ENCODE measurements at regions not wholly inside any gene's neighbourhood (a gene's known extent, or its start where the extent isn't known, plus 50 kb on each side); places are given as distances from the start of the nearest gene placed in this dataset.

DNA sequence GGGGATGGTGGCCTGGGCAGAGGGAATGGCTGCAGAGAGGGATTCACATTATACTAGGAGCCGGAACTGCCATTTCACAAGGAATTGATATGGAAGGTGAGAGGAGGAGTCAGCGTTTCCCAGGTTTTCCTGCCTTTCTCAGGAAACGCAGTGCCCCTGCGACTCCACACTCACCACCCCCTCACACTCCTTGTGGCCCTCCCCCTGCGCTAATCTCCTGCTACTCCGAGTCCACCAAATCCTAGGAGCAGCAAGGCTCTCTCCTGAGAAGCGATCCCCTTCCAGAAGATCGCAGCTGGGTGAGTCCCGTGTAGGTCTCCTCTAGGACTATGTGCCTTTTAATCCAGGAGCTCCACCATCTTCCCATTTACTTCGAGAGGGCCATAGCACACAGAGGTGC lies 140.6 kb downstream of the VAPA start:
- no peaks in the 10 kb centered on the region for H3K9me2 ChIP-seq (replicated peaks; ENCODE audit: low read depth, low read length)

GRCh38 chr18:10055125-10055750 lies 141.4 kb downstream of the VAPA start:
- no peaks in the 10 kb centered on the region for H3F3A ChIP-seq (ENCODE audit: low read depth)
- H2AFZ ChIP-seq (ENCODE audit: low read length): no peak overlapping the region
- H3K4me3 ChIP-seq (ENCODE audit: low read length, poor library complexity, severe bottlenecking): no peak overlapping the region
- TF ChIP-seq CTCF (conservative IDR thresholded peaks at IDR 0.05; ENCODE audit: low read length) (no peak), EZH2phosphoT487 (IDR thresholded peaks at IDR 0.05; ENCODE audit: borderline replicate concordance) (no peak)
- no peaks in the 10 kb centered on the region for H3K9me3 ChIP-seq (ENCODE audit: insufficient read depth, low read depth, low read length)
- H3K4me2 ChIP-seq (ENCODE audit: low read depth, low read length, poor library complexity, severe bottlenecking): no peak overlapping the region
- H4K20me1 ChIP-seq (ENCODE audit: insufficient read depth, low read length, poor library complexity, severe bottlenecking): no peaks in the 10 kb centered on the region
- no peak overlapping the region for H3K9ac ChIP-seq (ENCODE audit: low read depth, low read length, poor library complexity, severe bottlenecking)
- no peaks in the 10 kb centered on the region for H3K79me2 ChIP-seq (ENCODE audit: insufficient read depth, low read length)
- peaks cover 7% of the 10 kb centered on the region for H3K4me1 ChIP-seq (ENCODE audit: insufficient read depth, low read length, poor library complexity, severe bottlenecking)
- no peaks in the 10 kb centered on the region for H3K9me2 ChIP-seq (replicated peaks; ENCODE audit: low read depth, low read length)
- H3K27me3 ChIP-seq (ENCODE audit: insufficient read depth, low read length, poor library complexity, severe bottlenecking): no peaks in the 10 kb centered on the region
- H3K36me3 ChIP-seq (ENCODE audit: insufficient read depth, low read length): no peaks in the 10 kb centered on the region

More for the DNA sequence above, 140.6 kb downstream of the VAPA start:
- Histone ChIP-seq H4K20me1 (ENCODE audit: insufficient read depth, low read length, poor library complexity, severe bottlenecking) (no peaks in the 10 kb centered on the region), H3K4me1 (ENCODE audit: insufficient read depth, low read length, poor library complexity, severe bottlenecking) (peaks cover 7% of the 10 kb centered on the region), H3K79me2 (ENCODE audit: insufficient read depth, low read length) (no peaks in the 10 kb centered on the region), H3K36me3 (ENCODE audit: insufficient read depth, low read length) (no peaks in the 10 kb centered on the region), H3K9ac (ENCODE audit: low read depth, low read length, poor library complexity, severe bottlenecking) (no peak overlapping the region), H2AFZ (ENCODE audit: low read length) (no peak overlapping the region), H3F3A (ENCODE audit: low read depth) (no peaks in the 10 kb centered on the region), H3K4me3 (ENCODE audit: low read length, poor library complexity, severe bottlenecking) (no peak overlapping the region), H3K27me3 (ENCODE audit: insufficient read depth, low read length, poor library complexity, severe bottlenecking) (no peaks in the 10 kb centered on the region), H3K4me2 (ENCODE audit: low read depth, low read length, poor library complexity, severe bottlenecking) (no peak overlapping the region), H3K9me3 (ENCODE audit: insufficient read depth, low read depth, low read length) (no peaks in the 10 kb centered on the region)
- no peak for TF ChIP-seq EZH2phosphoT487 (IDR thresholded peaks at IDR 0.05; ENCODE audit: borderline replicate concordance)
- no peak for TF ChIP-seq CTCF (conservative IDR thresholded peaks at IDR 0.05; ENCODE audit: low read length)

DNA sequence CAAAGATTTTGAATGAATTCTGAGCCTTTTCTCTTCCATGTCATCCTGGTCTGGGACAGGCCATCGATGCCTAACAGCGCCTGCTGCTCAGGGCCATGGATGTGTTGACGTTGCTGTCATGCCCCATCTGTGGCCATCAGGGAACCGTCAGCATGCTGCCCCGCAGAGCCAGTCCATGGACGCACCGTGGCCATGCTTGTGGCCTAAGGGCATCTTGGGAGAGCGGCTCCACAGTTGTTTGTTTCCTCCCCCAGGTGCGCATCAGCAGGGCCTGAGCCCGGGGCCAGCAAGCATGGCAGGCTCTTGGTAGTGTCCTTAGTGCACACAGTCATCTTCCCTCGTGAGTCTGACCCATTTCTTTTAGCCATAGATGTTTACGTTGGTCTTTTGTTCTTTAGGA lies 142.7 kb downstream of the VAPA start:
- H3K79me2 ChIP-seq (ENCODE audit: insufficient read depth, low read length): no peaks in the 10 kb centered on the region
- H3F3A ChIP-seq (ENCODE audit: low read depth): no peaks in the 10 kb centered on the region
- peaks cover 7% of the 10 kb centered on the region for H3K4me1 ChIP-seq (ENCODE audit: insufficient read depth, low read length, poor library complexity, severe bottlenecking)
- no peaks in the 10 kb centered on the region for H3K36me3 ChIP-seq (ENCODE audit: insufficient read depth, low read length)
- H3K4me2 ChIP-seq (ENCODE audit: low read depth, low read length, poor library complexity, severe bottlenecking): no peak overlapping the region
- no peak for TF ChIP-seq EZH2phosphoT487 (IDR thresholded peaks at IDR 0.05; ENCODE audit: borderline replicate concordance)
- TF ChIP-seq CTCF (conservative IDR thresholded peaks at IDR 0.05; ENCODE audit: low read length): no peak
- no peaks in the 10 kb centered on the region for H4K20me1 ChIP-seq (ENCODE audit: insufficient read depth, low read length, poor library complexity, severe bottlenecking)
- no peaks in the 10 kb centered on the region for H3K27me3 ChIP-seq (ENCODE audit: insufficient read depth, low read length, poor library complexity, severe bottlenecking)
- no peaks in the 10 kb centered on the region for H3K9me3 ChIP-seq (ENCODE audit: insufficient read depth, low read depth, low read length)
- no peak overlapping the region for H3K4me3 ChIP-seq (ENCODE audit: low read length, poor library complexity, severe bottlenecking)
- H3K9ac ChIP-seq (ENCODE audit: low read depth, low read length, poor library complexity, severe bottlenecking): no peak overlapping the region
- H2AFZ ChIP-seq (ENCODE audit: low read length): no peak overlapping the region
- H3K9me2 ChIP-seq (replicated peaks; ENCODE audit: low read depth, low read length): no peaks in the 10 kb centered on the region
